MCF 10A (cell line): ENCODE measurements at regions not wholly inside any gene's neighbourhood (a gene's known extent, or its start where the extent isn't known, plus 50 kb on each side); places are given as distances from the start of the nearest gene placed in this dataset.

Experiments
- BruUV-seq: library from RNA; stranded (reverse); fragments of 400-500 nt; replicated peaks from 2 replicates; lab custom pipeline; 2021; lab: Mats Ljungman, UMichigan
- CTCF ChIA-PET: fragments of 300-600 bp; sonication (Branson Sonifier 250); formaldehyde crosslinking; extraction: SDS; loops from one replicate; lab custom pipeline; 2021; ENCODE audit warnings: antibody characterized with exemption, inconsistent platforms; lab: Yijun Ruan, JAX
- POLR2A ChIA-PET: fragments of 300-600, 350-650 bp; sonication (Branson Sonifier 250); formaldehyde crosslinking; extraction: SDS; loops from one replicate; lab custom pipeline; 2020; ENCODE audit warnings: antibody characterized with exemption, inconsistent platforms; lab: Yijun Ruan, JAX
- DNase-seq: peaks from one replicate; pipeline ENCODE4 v3.0.0-alpha.2; 2018; ENCODE audit not compliant: unreplicated experiment
- H3K27ac Mint-ChIP-seq: one replicate; pipeline ENCODE4 v1.8.0; 2022; ENCODE audit warnings: mild to moderate bottlenecking, low read depth, mixed read lengths; ENCODE audit not compliant: unreplicated experiment
- H3K27me3 Mint-ChIP-seq: one replicate; pipeline ENCODE4 v1.8.0; 2022; ENCODE audit warnings: mixed read lengths; ENCODE audit not compliant: insufficient read depth, unreplicated experiment
- H3K36me3 Mint-ChIP-seq: one replicate; pipeline ENCODE4 v1.8.0; 2022; ENCODE audit warnings: mild to moderate bottlenecking, moderate library complexity, mixed read lengths; ENCODE audit not compliant: insufficient read depth, unreplicated experiment
- H3K4me1 Mint-ChIP-seq: one replicate; pipeline ENCODE4 v1.8.0; 2022; ENCODE audit warnings: mixed read lengths; ENCODE audit not compliant: insufficient read depth, unreplicated experiment
- H3K4me3 Mint-ChIP-seq: one replicate; pipeline ENCODE4 v1.8.0; 2022; ENCODE audit warnings: mild to moderate bottlenecking, moderate library complexity, mixed read lengths; ENCODE audit not compliant: unreplicated experiment
- H3K9me3 Mint-ChIP-seq: one replicate; pipeline ENCODE4 v1.8.0; 2022; ENCODE audit warnings: mixed read lengths; ENCODE audit not compliant: unreplicated experiment
- intact Hi-C: fragments of 100-400 bp; cut with micrococcal nuclease; formaldehyde crosslinking; loops from 2 replicates; pipeline ENCODE4 v1.14.1; 2022
- TF ChIP-seq, protein P1 (sequence below): fragments of 200-600 bp; IDR thresholded peaks from one replicate; pipeline ENCODE4 v1.8.0; 2022; ENCODE audit warnings: antibody characterized with exemption, mild to moderate bottlenecking; ENCODE audit not compliant: unreplicated experiment

DNA sequence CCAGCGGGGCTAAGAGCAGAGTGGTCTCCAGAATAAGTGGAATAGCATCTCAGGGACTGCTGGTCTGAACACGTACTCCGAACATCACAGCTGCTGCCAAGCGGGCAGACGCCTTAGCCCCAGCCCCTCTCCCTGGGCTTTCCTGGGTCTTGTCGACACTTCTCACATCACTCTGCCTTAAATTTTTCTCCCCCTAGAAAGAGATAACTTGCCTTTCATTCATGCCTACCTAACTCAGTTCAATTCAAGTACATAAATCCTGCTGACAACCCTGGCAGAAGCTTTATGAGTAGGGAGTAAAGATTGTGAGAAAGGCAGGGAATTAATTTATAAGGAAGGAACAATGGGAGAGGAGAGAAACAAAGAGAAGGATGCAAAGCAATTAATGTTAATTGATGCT, 202.9 kb upstream of the TNP1 start:
- intact Hi-C loops = no loop called here
- Mint-ChIP-seq H3K9me3 (peaks cover 13% of the 10 kb centered on the region), H3K27ac (no peak overlapping the region), H3K36me3 (no peaks in the 10 kb centered on the region), H3K27me3 (peaks cover 24% of the 10 kb centered on the region), H3K4me1 (peaks cover 8% of the 10 kb centered on the region), H3K4me3 (no peak overlapping the region)
- DNase-seq = no peak
- CTCF ChIA-PET = interaction anchor here (0.6 to 1.5 kb wide), 4 partner anchors 12 to 588 kb away, joined by 3 read pairs; no protein-coding TSS in a partner anchor
- POLR2A ChIA-PET = no interaction called here
- no TSS peak for BruUV-seq
- TF ChIP-seq, protein P1, sequence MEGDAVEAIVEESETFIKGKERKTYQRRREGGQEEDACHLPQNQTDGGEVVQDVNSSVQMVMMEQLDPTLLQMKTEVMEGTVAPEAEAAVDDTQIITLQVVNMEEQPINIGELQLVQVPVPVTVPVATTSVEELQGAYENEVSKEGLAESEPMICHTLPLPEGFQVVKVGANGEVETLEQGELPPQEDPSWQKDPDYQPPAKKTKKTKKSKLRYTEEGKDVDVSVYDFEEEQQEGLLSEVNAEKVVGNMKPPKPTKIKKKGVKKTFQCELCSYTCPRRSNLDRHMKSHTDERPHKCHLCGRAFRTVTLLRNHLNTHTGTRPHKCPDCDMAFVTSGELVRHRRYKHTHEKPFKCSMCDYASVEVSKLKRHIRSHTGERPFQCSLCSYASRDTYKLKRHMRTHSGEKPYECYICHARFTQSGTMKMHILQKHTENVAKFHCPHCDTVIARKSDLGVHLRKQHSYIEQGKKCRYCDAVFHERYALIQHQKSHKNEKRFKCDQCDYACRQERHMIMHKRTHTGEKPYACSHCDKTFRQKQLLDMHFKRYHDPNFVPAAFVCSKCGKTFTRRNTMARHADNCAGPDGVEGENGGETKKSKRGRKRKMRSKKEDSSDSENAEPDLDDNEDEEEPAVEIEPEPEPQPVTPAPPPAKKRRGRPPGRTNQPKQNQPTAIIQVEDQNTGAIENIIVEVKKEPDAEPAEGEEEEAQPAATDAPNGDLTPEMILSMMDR = no peak

- Mint-ChIP-seq H3K27me3 (peaks cover 24% of the 10 kb centered on the region), H3K36me3 (no peaks in the 10 kb centered on the region), H3K4me3 (no peak overlapping the region), H3K27ac (no peak overlapping the region), H3K4me1 (peaks cover 8% of the 10 kb centered on the region), H3K9me3 (peaks cover 13% of the 10 kb centered on the region)
- TF ChIP-seq, protein P1 = no peak
- ChIA-PET CTCF (interaction anchor here (0.6 to 1.5 kb wide), 5 partner anchors 11 to 589 kb away, joined by 3 read pairs; no protein-coding TSS in a partner anchor), POLR2A (no interaction called here)
- BruUV-seq = no TSS peak
- DNase-seq = no peak
- intact Hi-C loops = no loop called here
Measured at GRCh38 chr2:217061916-217062505, 202.1 kb upstream of the TNP1 start.

GRCh38 chr2:217060951-217061547, 201.2 kb upstream of the TNP1 start:
- Mint-ChIP-seq H3K27ac (no peak overlapping the region), H3K9me3 (peaks cover 3% of the 10 kb centered on the region), H3K4me1 (peaks cover 4% of the 10 kb centered on the region), H3K36me3 (no peaks in the 10 kb centered on the region), H3K27me3 (peaks cover 24% of the 10 kb centered on the region), H3K4me3 (no peak overlapping the region)
- TF ChIP-seq, protein P1 = no peak
- POLR2A ChIA-PET = no interaction called here
- no TSS peak for BruUV-seq
- intact Hi-C loops = no loop called here
- CTCF ChIA-PET = interaction anchor here (0.6 to 0.8 kb wide), 2 partner anchors 17 to 286 kb away, joined by 3 read pairs; no protein-coding TSS in a partner anchor
- no peak for DNase-seq

DNA sequence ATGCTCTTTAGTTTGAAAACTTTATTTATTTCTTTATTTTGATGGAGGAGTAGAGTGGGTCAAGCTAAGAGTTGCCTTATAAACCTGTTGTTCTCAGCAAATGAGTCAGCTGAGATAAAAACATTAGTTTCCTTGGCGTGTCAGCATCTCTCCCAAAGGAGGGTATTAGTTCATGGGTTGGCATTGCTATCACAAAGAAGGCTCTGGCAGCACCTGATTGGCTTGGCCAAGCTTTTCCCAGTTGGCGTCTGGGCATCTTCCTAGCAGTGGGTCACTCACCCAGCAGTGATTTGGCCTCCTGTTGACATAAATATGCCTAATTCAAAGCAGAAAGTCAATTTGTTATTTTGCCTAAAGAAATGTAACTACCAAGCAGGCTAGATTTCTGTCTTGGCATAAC, 200.7 kb upstream of the TNP1 start:
- H3K36me3 Mint-ChIP-seq = no peaks in the 10 kb centered on the region
- H3K4me1 Mint-ChIP-seq = no peaks in the 10 kb centered on the region
- no TSS peak for BruUV-seq
- POLR2A ChIA-PET = no interaction called here
- TF ChIP-seq, protein P1 = no peak
- peaks cover 24% of the 10 kb centered on the region for H3K27me3 Mint-ChIP-seq
- no peak overlapping the region for H3K4me3 Mint-ChIP-seq
- no peaks in the 10 kb centered on the region for H3K9me3 Mint-ChIP-seq
- no peak overlapping the region for H3K27ac Mint-ChIP-seq
- intact Hi-C loops = no loop called here
- CTCF ChIA-PET = interaction anchor here (0.6 to 0.8 kb wide), 2 partner anchors 17 to 285 kb away, joined by 3 read pairs; no protein-coding TSS in a partner anchor
- no peak for DNase-seq
